Right lobe of liver (tissue), 4 donors: ENCODE measurements at regions not wholly inside any gene's neighbourhood (a gene's known extent, or its start where the extent isn't known, plus 50 kb on each side); places are given as distances from the start of the nearest gene placed in this dataset.

Experiments
- POLR2A ChIP-seq: fragments of 450-650 bp; IDR thresholded peaks from one replicate; pipeline ENCODE4 v1.6.1; 2017; ENCODE audit warnings: antibody characterized with exemption, mild to moderate bottlenecking
- TF ChIP-seq, protein P1 (sequence below), 4 donors: fragments of 200-600 bp in 3 of 4; fragments of 450-650 bp in 1 of 4; IDR thresholded peaks; one replicate each; pipeline versions ENCODE4 v1.5.1 to v1.8.0; 2016 to 2022; ENCODE audit warnings: antibody characterized with exemption in 4 of 4, mild to moderate bottlenecking in 2 of 4
- donor health status: DM: no; HTN: no; CAD: no.
- donor health status: DM: no; HTN: no; CAD: no.
- donor health status: DM: no; HTN: yes; CAD: no.

DNA sequence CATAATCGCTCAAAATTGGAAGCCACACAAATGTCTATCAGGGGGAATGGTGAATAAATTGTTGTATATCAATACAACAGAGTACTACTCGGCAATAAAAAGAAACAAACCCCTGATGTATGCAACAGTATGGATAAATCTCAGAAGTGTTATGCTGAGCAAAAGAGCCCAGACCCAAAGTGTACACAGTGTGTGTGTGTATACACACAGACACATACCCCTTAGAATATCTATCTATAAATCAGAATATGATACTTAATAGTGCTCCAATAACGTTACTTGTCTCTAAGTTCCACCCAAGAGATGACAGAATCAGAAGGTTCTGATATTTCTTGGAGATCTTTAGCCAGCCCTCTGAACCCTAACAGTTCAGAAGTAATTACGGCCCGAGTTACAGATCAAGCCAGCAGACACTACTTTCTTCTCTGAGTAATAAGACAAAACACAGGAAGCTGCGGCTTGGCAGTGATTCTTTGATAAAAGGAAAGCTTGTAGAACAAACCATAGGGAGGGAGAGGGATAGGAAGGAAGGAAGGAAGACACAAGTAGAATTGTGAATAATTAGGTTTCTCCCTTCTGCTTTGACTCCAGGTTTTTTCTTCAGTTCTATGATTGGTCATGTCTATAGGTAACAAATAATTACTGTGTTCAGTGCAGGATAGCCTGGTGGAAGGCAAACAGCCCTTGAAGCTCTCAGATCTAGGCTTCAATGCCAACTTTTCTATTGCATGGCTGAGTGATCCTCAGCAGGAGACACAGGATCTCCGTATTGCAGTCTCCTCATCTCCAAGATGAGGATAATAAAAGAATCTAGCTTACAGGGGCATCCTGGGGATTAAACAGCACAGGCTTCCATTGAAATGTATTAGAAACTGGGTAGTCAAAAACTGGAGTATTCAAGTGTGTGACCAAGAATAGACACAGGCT, 75.6 kb upstream of the TEAD1 start:
- TF ChIP-seq, protein P1, sequence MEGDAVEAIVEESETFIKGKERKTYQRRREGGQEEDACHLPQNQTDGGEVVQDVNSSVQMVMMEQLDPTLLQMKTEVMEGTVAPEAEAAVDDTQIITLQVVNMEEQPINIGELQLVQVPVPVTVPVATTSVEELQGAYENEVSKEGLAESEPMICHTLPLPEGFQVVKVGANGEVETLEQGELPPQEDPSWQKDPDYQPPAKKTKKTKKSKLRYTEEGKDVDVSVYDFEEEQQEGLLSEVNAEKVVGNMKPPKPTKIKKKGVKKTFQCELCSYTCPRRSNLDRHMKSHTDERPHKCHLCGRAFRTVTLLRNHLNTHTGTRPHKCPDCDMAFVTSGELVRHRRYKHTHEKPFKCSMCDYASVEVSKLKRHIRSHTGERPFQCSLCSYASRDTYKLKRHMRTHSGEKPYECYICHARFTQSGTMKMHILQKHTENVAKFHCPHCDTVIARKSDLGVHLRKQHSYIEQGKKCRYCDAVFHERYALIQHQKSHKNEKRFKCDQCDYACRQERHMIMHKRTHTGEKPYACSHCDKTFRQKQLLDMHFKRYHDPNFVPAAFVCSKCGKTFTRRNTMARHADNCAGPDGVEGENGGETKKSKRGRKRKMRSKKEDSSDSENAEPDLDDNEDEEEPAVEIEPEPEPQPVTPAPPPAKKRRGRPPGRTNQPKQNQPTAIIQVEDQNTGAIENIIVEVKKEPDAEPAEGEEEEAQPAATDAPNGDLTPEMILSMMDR (IDR thresholded peaks at IDR 0.05) = no peak
- no peak for TF ChIP-seq POLR2A
